ENCODE measurements at regions not wholly inside any gene's neighbourhood (a gene's known extent, or its start where the extent isn't known, plus 50 kb on each side); places are given as distances from the start of the nearest gene placed in this dataset.

- no peaks in the 10 kb centered on the region for H3K27me3 ChIP-seq (ENCODE audit: control insufficient read depth in 2 of 2, insufficient read depth in 2 of 2, low read length in 2 of 2)
- H2AFZ ChIP-seq (ENCODE audit: low read depth, low read length), result no peak overlapping the region
- H3K4me3 ChIP-seq, result no peak overlapping the region
- in situ Hi-C loops (cut with MboI) (no loop called here), intact Hi-C loops (cut with micrococcal nuclease) (no loop called here)
- no peak overlapping the region for H3K9ac ChIP-seq (ENCODE audit: insufficient read depth in 1 of 2, low read depth in 2 of 2, low read length in 2 of 2)
- no peak overlapping the region for H3K27ac ChIP-seq (ENCODE audit: extremely low read depth, low read depth, low read length)
- H3K4me1 ChIP-seq (replicated peaks in 1 of 2; ENCODE audit: control insufficient read depth in 2 of 2, insufficient read depth in 2 of 2, low read length in 2 of 2), result no peaks in the 10 kb centered on the region
- H3K4me2 ChIP-seq (ENCODE audit: insufficient read depth, low read length), result no peak overlapping the region
- H3K9me1 ChIP-seq (ENCODE audit: control insufficient read depth, insufficient read depth, low read length), result no peaks in the 10 kb centered on the region
- FAIRE-seq (no peak), DNase-seq (ENCODE audit: extremely low read depth in 1 of 4, low spot score in 3 of 4) (no peak), ATAC-seq (no peak)
- TF ChIP-seq BRCA1 (IDR thresholded peaks at IDR 0.05) (no peak), BRCA1 (CRISPR knock-in tag; IDR thresholded peaks at IDR 0.05) (no peak), ZNF12 (CRISPR knock-in tag; IDR thresholded peaks at IDR 0.05) (no peak), CGGBP1 (CRISPR knock-in tag; IDR thresholded peaks at IDR 0.05) (no peak), TAF7 (tag; IDR thresholded peaks at IDR 0.05) (no peak), TAF9B (IDR thresholded peaks at IDR 0.05; ENCODE audit: partially characterized antibody) (no peak), NCOR1 (IDR thresholded peaks at IDR 0.05) (no peak)
- 0% methylated on average over 1 of the region's 1 CpG for WGBS (ENCODE audit: insufficient coverage, low coverage, missing lambda C conversion rate)
- BruUV-seq (replicated peaks), result no TSS peak
- no peaks in the 10 kb centered on the region for H4K20me1 ChIP-seq (replicated peaks; ENCODE audit: control insufficient read depth, insufficient read depth, low read length)
- H3K36me3 ChIP-seq (ENCODE audit: control insufficient read depth, insufficient read depth, low read length), result no peaks in the 10 kb centered on the region
- no peaks in the 10 kb centered on the region for H3K79me2 ChIP-seq (ENCODE audit: control insufficient read depth, insufficient read depth, low read length)
- H3K9me3 ChIP-seq (replicated peaks; ENCODE audit: control insufficient read depth, insufficient read depth, low read depth, low read length), result no peaks in the 10 kb centered on the region
- ChIA-PET CTCF (ENCODE audit: low intra/inter-chr PET ratio) (no interaction called here), POLR2A (interaction anchor here (0.6 kb wide), 1 partner anchor 17 kb away, joined by 3 read pairs; no protein-coding TSS in a partner anchor)
Observed at GRCh38 chr6:66161546-66162108, 454.6 kb upstream of the EYS start.

GRCh38 chr6:66159937-66160336, 452.9 kb upstream of the EYS start:
- 0% methylated on average over 2 of the region's 2 CpGs for WGBS (ENCODE audit: insufficient coverage, low coverage, missing lambda C conversion rate)
- Histone ChIP-seq H3K27me3 (ENCODE audit: control insufficient read depth in 2 of 2, insufficient read depth in 2 of 2, low read length in 2 of 2) (no peaks in the 10 kb centered on the region), H3K36me3 (ENCODE audit: control insufficient read depth, insufficient read depth, low read length) (no peaks in the 10 kb centered on the region), H3K9me3 (replicated peaks; ENCODE audit: control insufficient read depth, insufficient read depth, low read depth, low read length) (no peaks in the 10 kb centered on the region), H3K27ac (ENCODE audit: extremely low read depth, low read depth, low read length) (no peak overlapping the region), H4K20me1 (replicated peaks; ENCODE audit: control insufficient read depth, insufficient read depth, low read length) (no peaks in the 10 kb centered on the region), H3K9me1 (ENCODE audit: control insufficient read depth, insufficient read depth, low read length) (no peaks in the 10 kb centered on the region), H3K4me2 (ENCODE audit: insufficient read depth, low read length) (no peak overlapping the region), H3K9ac (ENCODE audit: insufficient read depth in 1 of 2, low read depth in 2 of 2, low read length in 2 of 2) (no peak overlapping the region), H3K4me3 (no peak overlapping the region), H3K79me2 (ENCODE audit: control insufficient read depth, insufficient read depth, low read length) (no peaks in the 10 kb centered on the region), H3K4me1 (replicated peaks in 1 of 2; ENCODE audit: control insufficient read depth in 2 of 2, insufficient read depth in 2 of 2, low read length in 2 of 2) (no peaks in the 10 kb centered on the region), H2AFZ (ENCODE audit: low read depth, low read length) (no peak overlapping the region)
- in situ Hi-C loops (cut with MboI), result no loop called here
- no peak for FAIRE-seq
- no TSS peak for BruUV-seq (replicated peaks)
- intact Hi-C loops (cut with micrococcal nuclease), result no loop called here
- CTCF ChIA-PET (ENCODE audit: low intra/inter-chr PET ratio), result no interaction called here
- no peak for DNase-seq (ENCODE audit: extremely low read depth in 1 of 4, low spot score in 3 of 4)
- no peak for ATAC-seq
- TF ChIP-seq U2AF1 (optimal IDR thresholded peaks at IDR 0.05; ENCODE audit: low read depth, low read length) (no peak), ZNF23 (CRISPR knock-in tag; IDR thresholded peaks at IDR 0.05) (no peak), ZNF609 (CRISPR knock-in tag; IDR thresholded peaks at IDR 0.05; ENCODE audit: borderline replicate concordance) (no peak)
- POLR2A ChIA-PET, result no interaction called here

All from K562 (cell line).